ENCODE measurements at regions not wholly inside any gene's neighbourhood (a gene's known extent, or its start where the extent isn't known, plus 50 kb on each side); places are given as distances from the start of the nearest gene placed in this dataset.
"Not testable (repeated sequence)": the region's sequence is repeated elsewhere in the genome, so short reads cannot be mapped to it uniquely, and the experiment has no call there.

DNA sequence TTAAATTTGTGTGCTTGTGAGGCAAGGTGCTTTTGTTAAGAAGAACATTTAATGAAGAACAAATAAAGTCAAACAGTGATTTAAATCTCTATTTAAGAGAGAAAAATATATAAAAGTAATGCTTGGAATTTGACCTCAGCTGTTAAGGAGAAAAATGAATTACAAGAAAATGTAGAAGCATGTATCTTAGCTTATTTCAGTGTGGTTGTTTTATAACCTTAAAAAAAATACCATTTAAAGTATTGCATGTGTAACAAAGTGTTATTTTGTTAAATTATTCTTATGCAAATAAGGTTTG is 537.0 kb upstream of the SPRY2 start:
- Mint-ChIP-seq H3K4me3 (no peak overlapping the region), H3K27ac (no peak overlapping the region), H3K9me3 (no peaks in the 10 kb centered on the region), H3K4me1 (peaks cover 6 to 18% of the 10 kb centered on the region in 2 donors), H3K36me3 (no peaks in the 10 kb centered on the region), H3K27me3 (ENCODE audit: low read depth in 3 of 3) (peaks cover 0 to 6% (median 4%) of the 10 kb centered on the region in 3 donors)
- no peak for DNase-seq

DNA sequence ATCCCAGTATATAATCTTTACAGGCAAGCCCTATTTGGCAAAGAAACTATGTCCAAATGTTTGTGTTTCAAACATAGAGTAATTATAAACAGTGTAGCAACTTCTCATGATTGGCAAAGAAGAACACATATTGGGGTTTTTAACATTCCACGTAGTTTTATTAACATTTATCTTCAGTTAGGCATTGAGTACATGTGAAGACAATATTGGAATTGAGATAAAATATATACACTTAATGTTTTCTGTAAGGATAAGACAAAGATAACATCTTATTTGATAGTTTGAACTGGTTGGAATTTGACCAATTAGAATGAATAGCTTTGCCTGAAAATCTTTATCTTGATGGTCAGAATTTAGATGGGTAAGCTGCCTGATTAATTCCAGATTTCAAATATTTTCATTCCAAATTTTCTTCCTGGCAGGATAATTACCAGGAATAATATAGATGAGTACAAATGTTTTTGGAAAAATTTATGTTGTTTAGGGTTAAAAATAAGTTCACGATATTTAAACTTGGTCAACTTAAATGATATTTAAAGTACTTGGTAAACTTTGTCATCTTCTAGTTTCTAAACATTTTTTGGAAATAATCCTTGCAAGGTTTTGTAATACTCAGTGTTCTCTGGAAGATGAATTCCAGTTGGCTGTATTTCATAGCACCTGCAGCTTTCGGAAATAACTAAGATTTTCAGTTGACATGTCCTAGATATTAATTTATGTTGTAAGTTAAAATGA is 536.5 kb upstream of the SPRY2 start:
- no peaks in the 10 kb centered on the region for H3K9me3 Mint-ChIP-seq
- no peak overlapping the region for H3K4me3 Mint-ChIP-seq
- H3K36me3 Mint-ChIP-seq = no peaks in the 10 kb centered on the region
- no peak for DNase-seq
- H3K4me1 Mint-ChIP-seq = peaks cover 6 to 23% of the 10 kb centered on the region in 2 donors
- no peak overlapping the region for H3K27ac Mint-ChIP-seq
- H3K27me3 Mint-ChIP-seq (ENCODE audit: low read depth in 3 of 3) = peaks cover 0 to 6% (median 4%) of the 10 kb centered on the region in 3 donors

DNA sequence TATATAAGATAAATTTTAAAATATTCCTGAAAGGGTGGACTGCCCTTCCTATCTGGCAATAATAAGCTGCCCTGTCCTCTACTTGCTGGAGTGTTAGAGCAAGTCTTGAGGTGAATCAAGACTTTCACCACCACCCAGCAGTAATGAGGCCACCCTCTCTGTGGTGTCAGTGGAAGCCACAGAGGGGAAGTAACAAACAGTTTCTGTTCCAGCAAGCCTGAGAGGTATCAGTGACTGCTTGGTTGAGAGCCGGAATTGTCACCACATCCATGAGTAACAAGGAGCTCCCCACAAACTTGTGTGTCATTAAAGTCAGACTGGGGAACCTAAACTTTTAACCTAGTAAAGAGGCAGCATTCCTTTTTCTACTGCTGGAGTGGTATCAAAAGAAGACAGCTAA is 532.7 kb upstream of the SPRY2 start:
- DNase-seq = peak; percentile 65 to 75 (median 73)
- Mint-ChIP-seq H3K9me3 (no peaks in the 10 kb centered on the region), H3K4me3 (peak overlapping the region; percentile 1 to 62 (median 29)), H3K27me3 (ENCODE audit: low read depth in 3 of 3) (peaks cover 0 to 6% (median 4%) of the 10 kb centered on the region in 3 donors), H3K36me3 (no peaks in the 10 kb centered on the region), H3K4me1 (peaks cover 6 to 26% of the 10 kb centered on the region in 2 donors), H3K27ac (peak overlapping the region in 1 of 6 donors; percentile 18)

DNA sequence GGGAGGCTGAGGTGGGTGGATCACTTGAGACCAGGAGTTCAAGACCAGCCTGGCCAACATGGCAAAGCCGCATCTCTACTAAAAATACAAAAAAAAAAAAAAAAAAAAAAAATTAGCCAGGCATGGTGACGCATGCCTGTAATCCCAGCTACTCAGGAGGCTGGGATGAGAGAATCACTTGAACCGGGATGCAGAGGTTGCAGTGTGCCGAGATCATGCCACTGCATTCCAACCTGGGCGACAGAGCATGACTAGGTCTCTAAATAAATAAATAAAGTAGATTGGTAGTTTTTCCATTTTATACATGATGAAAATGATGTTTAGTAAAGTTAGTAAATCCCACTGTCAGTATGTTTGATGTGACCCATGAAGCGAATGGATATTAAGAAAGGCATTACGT is 531.0 kb upstream of the SPRY2 start:
- not testable (repeated sequence) for H3K9me3 Mint-ChIP-seq; DNase-seq; H3K36me3 Mint-ChIP-seq; H3K4me3 Mint-ChIP-seq; H3K27ac Mint-ChIP-seq; H3K27me3 Mint-ChIP-seq (ENCODE audit: low read depth in 3 of 3)
- peaks cover 6 to 26% of the 10 kb centered on the region in 2 donors for H3K4me1 Mint-ChIP-seq

DNA sequence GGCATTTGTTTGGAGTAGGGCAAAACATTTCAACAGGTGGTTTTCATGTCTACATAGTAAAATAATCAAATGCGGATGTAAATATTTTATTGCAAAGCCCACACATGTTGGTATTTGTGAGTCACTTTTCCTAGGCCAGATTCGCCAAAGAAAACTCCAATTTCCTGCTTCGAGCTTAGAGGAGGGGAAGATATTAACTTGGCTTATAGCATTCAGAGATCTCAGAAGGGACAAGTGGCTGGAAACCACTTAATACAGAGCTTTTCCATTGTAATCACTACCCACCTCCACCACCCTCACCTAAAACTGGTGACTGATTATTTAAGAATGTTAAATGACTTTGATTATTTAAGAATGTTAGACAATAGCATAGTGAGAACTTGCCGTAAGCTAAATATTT is 530.6 kb upstream of the SPRY2 start:
- Mint-ChIP-seq H3K4me3 (no peak overlapping the region), H3K27me3 (ENCODE audit: low read depth in 3 of 3) (peaks cover 2 to 8% (median 6%) of the 10 kb centered on the region in 3 donors), H3K36me3 (peaks cover 0 to 5% (median 0%) of the 10 kb centered on the region in 3 donors), H3K9me3 (no peaks in the 10 kb centered on the region), H3K4me1 (peaks cover 6 to 26% of the 10 kb centered on the region in 2 donors), H3K27ac (no peak overlapping the region)
- no peak for DNase-seq

DNA sequence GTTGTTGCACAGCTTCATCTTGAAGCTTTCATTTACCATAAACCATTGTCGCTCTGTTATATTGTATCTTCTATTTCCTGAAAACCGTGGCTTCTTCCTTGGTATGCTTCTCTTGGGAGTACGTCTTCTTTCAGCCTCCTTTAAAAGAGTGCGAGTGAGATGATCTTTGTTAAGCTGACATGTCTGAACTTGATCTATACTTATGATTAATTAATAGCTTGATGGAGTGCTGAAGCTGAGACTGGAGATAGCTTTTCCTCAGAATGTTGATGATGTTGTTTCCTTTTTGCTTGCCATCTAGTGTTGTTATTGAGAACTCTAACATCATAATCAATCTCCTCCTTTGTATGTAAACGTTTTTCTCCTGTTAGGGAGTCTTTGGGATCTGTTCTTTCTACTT is 529.3 kb upstream of the SPRY2 start:
- H3K4me1 Mint-ChIP-seq = peaks cover 6 to 26% of the 10 kb centered on the region in 2 donors
- H3K9me3 Mint-ChIP-seq = no peaks in the 10 kb centered on the region
- no peak overlapping the region for H3K27ac Mint-ChIP-seq
- peaks cover 0 to 5% (median 0%) of the 10 kb centered on the region in 3 donors for H3K36me3 Mint-ChIP-seq
- no peak for DNase-seq
- peaks cover 2 to 8% (median 4%) of the 10 kb centered on the region in 3 donors for H3K27me3 Mint-ChIP-seq (ENCODE audit: low read depth in 3 of 3)
- H3K4me3 Mint-ChIP-seq = no peak overlapping the region

DNA sequence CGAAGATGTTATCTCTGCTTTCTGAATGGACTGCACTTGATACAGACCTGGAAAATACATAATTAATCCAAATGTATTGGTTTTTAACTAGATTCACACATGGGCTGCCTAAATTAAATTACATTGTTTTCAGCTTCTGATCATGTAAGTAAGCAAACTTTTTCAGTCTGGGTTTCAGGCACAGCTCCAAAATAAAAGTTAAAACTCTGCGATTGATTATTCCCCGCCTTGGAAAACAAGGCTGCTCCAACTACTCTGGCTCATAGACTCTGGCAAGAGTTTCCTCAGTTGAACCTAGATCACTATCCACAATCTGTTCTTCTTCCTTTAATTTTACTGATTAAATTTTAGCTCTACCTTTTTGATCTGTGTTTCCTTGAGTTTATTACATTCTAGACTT is 526.0 kb upstream of the SPRY2 start:
- Mint-ChIP-seq H3K4me1 (no peaks in the 10 kb centered on the region), H3K9me3 (no peaks in the 10 kb centered on the region), H3K27me3 (ENCODE audit: low read depth in 3 of 3) (peaks cover 0 to 10% (median 5%) of the 10 kb centered on the region in 3 donors), H3K36me3 (peaks cover 0 to 5% (median 3%) of the 10 kb centered on the region in 3 donors), H3K4me3 (no peak overlapping the region), H3K27ac (no peak overlapping the region)
- no peak for DNase-seq

DNA sequence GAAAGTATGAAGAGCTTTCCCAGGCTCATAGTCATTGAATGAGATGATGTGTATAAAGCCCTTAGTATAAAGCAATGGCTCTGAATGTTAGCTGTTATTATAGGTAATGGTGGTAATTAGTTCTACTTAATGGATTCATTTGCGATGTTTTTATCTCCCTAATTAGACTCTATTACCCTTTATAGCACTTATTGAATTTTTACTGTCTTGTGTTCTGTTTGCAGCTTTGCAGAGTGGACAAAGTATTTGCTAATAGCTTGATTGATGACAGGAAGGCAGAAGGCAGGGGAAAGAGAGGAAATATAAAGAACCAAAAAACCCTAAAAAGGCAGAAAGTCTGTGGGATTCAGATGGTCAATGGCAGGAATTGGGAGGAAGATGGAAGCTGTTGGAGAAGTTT is 524.4 kb upstream of the SPRY2 start:
- no peaks in the 10 kb centered on the region for H3K9me3 Mint-ChIP-seq
- H3K4me1 Mint-ChIP-seq = no peaks in the 10 kb centered on the region
- no peak overlapping the region for H3K4me3 Mint-ChIP-seq
- H3K27me3 Mint-ChIP-seq (ENCODE audit: low read depth in 3 of 3) = peaks cover 0 to 10% (median 5%) of the 10 kb centered on the region in 3 donors
- no peak overlapping the region for H3K27ac Mint-ChIP-seq
- no peak for DNase-seq
- peaks cover 0 to 5% (median 3%) of the 10 kb centered on the region in 3 donors for H3K36me3 Mint-ChIP-seq

DNA sequence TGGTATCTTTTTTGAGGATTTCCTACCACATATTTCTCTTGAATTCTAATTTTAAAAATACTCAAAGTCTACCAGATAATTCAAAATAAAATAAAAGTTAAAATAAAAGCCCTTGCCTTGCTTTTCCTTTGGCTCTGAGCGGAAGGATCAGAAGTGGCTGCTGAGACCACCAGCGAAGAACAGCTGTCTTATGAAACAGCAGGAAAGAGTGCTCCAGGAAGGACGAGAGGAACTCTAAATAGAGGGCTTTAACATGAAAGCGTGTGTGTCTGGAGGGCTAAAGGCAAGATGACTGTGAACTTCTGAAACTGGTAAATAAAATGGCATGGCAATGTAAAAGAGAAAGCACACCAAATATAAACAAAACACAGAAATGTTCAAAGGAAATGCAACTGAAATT is 521.5 kb upstream of the SPRY2 start:
- Mint-ChIP-seq H3K4me1 (no peaks in the 10 kb centered on the region), H3K9me3 (no peaks in the 10 kb centered on the region), H3K27ac (no peak overlapping the region), H3K36me3 (peaks cover 0 to 5% (median 3%) of the 10 kb centered on the region in 3 donors), H3K4me3 (no peak overlapping the region), H3K27me3 (ENCODE audit: low read depth in 3 of 3) (peaks cover 0 to 10% (median 6%) of the 10 kb centered on the region in 3 donors)
- DNase-seq = no peak

DNA sequence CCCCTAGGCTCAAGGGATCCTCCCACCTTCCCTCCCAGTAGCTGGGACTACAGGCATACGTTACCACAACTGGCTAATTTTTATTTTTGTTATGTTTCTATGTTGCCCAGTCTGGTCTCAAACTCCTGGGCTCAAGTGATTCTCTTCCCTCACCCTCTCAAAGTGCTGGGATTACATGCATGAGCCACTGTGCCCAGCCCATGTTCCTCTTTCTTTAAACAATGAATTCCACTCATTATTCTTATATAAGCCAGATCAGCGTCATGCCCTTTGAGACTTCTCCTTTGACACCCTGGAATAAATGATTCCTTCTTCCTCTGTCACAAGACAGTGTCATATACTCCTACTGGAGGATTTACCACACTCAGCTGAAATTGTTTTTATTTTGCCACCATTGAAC is 519.9 kb upstream of the SPRY2 start:
- Mint-ChIP-seq H3K4me1 (no peaks in the 10 kb centered on the region), H3K9me3 (peaks cover 0 to 1% (median 0%) of the 10 kb centered on the region in 6 donors), H3K4me3 (no peak overlapping the region), H3K27ac (no peak overlapping the region), H3K27me3 (ENCODE audit: low read depth in 3 of 3) (peaks cover 0 to 7% (median 6%) of the 10 kb centered on the region in 3 donors), H3K36me3 (peaks cover 0 to 3% (median 0%) of the 10 kb centered on the region in 3 donors)
- DNase-seq = no peak

DNA sequence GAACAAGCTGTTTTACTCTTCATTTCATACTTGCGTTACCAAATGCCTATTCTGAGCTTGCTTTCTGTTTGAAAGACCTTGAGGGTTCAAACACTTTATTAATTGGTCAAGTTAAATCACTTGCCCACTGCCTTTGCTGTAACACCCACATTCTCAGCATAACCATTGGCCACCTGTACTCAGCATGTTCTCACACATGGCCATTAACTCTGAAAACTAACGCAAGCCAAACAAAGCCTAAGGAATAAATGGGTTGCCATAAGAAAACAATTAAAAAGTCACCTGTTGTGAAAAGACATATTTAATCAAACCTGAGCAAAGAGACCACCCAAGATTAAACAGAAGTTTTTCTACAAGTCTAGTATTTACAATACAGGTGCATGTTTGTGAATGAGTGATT is 517.2 kb upstream of the SPRY2 start:
- Mint-ChIP-seq H3K36me3 (peaks cover 0 to 3% (median 0%) of the 10 kb centered on the region in 3 donors), H3K27me3 (ENCODE audit: low read depth in 3 of 3) (peaks cover 2 to 4% (median 3%) of the 10 kb centered on the region in 3 donors), H3K27ac (no peak overlapping the region), H3K4me1 (no peaks in the 10 kb centered on the region), H3K9me3 (peaks cover 0 to 1% (median 0%) of the 10 kb centered on the region in 6 donors), H3K4me3 (no peak overlapping the region)
- DNase-seq = no peak

DNA sequence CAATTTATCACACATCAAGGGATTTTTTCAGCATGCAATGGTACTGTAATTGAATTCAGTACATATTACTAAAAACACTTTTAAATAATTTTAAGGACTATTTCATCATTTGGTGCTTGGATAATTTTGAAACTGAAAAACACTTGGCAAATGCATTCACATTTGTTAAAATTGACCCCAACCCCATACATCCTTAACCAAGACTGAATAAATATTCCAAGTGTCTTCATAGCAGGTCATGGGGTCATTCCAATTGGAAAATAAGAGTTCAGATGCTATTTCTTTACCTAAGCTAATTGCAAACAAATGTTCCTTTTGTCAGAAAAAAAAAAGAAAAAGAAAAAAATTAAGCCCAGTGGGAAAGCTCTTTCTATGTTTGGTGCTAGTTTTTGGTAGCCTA is 516.4 kb upstream of the SPRY2 start:
- H3K4me1 Mint-ChIP-seq = no peaks in the 10 kb centered on the region
- H3K27ac Mint-ChIP-seq = no peak overlapping the region
- H3K4me3 Mint-ChIP-seq = no peak overlapping the region
- H3K9me3 Mint-ChIP-seq = peaks cover 0 to 1% (median 0%) of the 10 kb centered on the region in 6 donors
- peaks cover 0 to 3% (median 0%) of the 10 kb centered on the region in 3 donors for H3K36me3 Mint-ChIP-seq
- peaks cover 2 to 3% (median 2%) of the 10 kb centered on the region in 3 donors for H3K27me3 Mint-ChIP-seq (ENCODE audit: low read depth in 3 of 3)
- DNase-seq = no peak

DNA sequence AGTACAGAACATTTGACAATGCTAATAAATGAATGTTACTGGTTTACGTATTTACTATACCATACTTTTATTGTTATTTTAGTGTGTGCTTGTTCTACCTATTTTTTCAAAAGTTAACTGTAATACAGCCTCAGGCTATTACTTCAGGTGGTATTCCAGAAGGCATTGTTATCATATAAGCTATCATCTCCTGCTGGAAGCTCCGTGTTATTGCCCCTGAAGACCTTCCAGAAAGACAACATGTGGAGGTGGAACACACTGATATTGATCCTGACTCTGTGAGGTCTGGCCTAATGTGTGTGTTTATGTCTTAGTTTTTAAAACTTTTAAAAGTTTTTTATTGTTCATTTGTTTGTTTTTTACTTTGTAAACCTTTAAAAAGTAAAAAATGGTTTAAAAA is 509.8 kb upstream of the SPRY2 start:
- DNase-seq = no peak
- H3K9me3 Mint-ChIP-seq = no peaks in the 10 kb centered on the region
- no peaks in the 10 kb centered on the region for H3K4me1 Mint-ChIP-seq
- no peak overlapping the region for H3K27ac Mint-ChIP-seq
- peaks cover 0 to 3% (median 0%) of the 10 kb centered on the region in 3 donors for H3K27me3 Mint-ChIP-seq (ENCODE audit: low read depth in 3 of 3)
- peaks cover 0 to 3% (median 0%) of the 10 kb centered on the region in 3 donors for H3K36me3 Mint-ChIP-seq
- H3K4me3 Mint-ChIP-seq = no peak overlapping the region

DNA sequence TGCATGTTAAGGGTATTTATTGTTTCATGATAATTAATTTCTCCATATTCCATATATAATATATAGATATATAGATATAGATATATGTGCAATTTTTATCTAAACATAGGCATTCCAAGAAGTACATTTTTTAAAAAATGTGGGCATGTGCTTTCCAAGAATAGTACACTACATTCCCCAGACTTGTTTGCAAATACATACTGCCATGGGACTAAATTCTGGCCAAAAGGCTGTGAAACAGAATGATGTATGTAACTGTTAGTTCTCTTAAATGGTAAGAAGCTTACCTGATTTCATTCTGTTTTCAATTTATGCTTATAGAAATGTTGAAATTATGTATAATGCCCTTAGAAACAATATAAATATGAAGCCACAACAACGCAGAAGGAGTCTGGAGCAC is 503.2 kb upstream of the SPRY2 start:
- Mint-ChIP-seq H3K9me3 (no peaks in the 10 kb centered on the region), H3K27ac (no peak overlapping the region), H3K4me1 (no peaks in the 10 kb centered on the region), H3K36me3 (no peaks in the 10 kb centered on the region), H3K27me3 (ENCODE audit: low read depth in 3 of 3) (peaks cover 0 to 2% (median 0%) of the 10 kb centered on the region in 3 donors), H3K4me3 (no peak overlapping the region)
- DNase-seq = no peak

DNA sequence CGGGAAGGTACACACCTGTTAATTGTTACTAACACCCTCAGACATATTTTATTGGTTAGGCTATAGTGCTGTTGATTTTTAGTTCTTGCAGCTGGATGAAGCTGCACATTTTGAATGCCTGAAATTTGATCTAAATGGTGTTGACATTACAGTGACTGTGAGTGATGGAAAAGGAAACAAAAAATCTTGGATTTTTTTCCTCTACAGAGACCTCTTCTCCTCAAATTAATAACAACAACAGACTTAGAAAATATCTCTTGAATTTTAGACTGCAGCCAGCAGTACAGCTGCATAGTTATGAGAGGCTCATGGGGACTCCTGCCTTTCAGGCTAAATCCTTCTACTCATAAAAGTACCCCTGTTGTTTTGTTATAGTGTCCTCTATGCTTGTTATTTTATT is 500.5 kb upstream of the SPRY2 start:
- no peak for DNase-seq

More for the DNA sequence above, 500.5 kb upstream of the SPRY2 start:
- Mint-ChIP-seq H3K36me3 (peaks cover 0 to 7% (median 0%) of the 10 kb centered on the region in 3 donors), H3K4me1 (no peaks in the 10 kb centered on the region), H3K9me3 (peaks cover 0 to 2% (median 0%) of the 10 kb centered on the region in 6 donors), H3K27me3 (ENCODE audit: low read depth in 3 of 3) (peaks cover 0 to 2% (median 0%) of the 10 kb centered on the region in 3 donors), H3K4me3 (no peak overlapping the region), H3K27ac (no peak overlapping the region)

All from immature natural killer cell (primary cell).